ENCODE measurements at regions not wholly inside any gene's neighbourhood (a gene's known extent, or its start where the extent isn't known, plus 50 kb on each side); places are given as distances from the start of the nearest gene placed in this dataset.

DNA sequence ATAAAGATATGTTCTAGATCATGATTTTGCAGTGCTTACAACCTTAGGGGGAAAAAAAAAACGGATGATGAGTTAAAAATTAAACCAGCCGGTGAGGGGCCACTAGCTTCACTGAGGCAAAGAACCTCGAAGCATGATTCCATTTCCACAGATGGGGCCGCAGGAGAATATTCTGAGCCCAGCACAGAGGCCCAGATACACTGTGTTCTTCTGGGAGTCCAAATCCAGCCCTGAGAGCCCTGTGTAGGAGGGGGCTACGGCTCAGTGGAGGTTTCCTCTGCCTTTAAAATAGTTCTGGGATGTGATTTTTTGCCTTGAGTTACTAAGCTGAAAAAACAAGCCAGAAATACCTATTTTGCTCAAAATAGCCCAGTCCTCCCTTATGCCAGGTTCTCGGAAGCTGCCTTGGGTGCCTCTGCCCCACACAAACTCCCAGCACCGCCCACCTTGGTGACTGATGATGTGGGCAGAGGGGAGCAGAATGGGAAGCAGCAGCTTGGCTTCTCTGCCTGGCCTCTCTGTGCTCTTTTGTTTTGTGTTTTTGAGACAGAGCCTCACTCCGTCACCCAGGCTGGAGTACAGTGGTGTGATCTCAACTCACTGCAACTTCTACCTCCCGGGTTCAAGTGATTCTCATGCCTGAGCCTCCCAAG, 105.4 kb upstream of the BCL2L14 start:
- Mint-ChIP-seq H3K9me3 (ENCODE audit: low read depth) (no peaks in the 10 kb centered on the region), H3K27me3 (no peaks in the 10 kb centered on the region), H3K4me3 (no peak overlapping the region), H3K27ac (peak overlapping the region; percentile 14), H3K4me1 (peaks cover 3% of the 10 kb centered on the region), H3K36me3 (peaks cover 6% of the 10 kb centered on the region)
- ATAC-seq (no peak), DNase-seq (no peak)
- CTCF ChIA-PET = interaction anchor here (0.6 kb wide), 1 partner anchor 85 kb away, joined by 3 read pairs; no protein-coding TSS in a partner anchor

DNA sequence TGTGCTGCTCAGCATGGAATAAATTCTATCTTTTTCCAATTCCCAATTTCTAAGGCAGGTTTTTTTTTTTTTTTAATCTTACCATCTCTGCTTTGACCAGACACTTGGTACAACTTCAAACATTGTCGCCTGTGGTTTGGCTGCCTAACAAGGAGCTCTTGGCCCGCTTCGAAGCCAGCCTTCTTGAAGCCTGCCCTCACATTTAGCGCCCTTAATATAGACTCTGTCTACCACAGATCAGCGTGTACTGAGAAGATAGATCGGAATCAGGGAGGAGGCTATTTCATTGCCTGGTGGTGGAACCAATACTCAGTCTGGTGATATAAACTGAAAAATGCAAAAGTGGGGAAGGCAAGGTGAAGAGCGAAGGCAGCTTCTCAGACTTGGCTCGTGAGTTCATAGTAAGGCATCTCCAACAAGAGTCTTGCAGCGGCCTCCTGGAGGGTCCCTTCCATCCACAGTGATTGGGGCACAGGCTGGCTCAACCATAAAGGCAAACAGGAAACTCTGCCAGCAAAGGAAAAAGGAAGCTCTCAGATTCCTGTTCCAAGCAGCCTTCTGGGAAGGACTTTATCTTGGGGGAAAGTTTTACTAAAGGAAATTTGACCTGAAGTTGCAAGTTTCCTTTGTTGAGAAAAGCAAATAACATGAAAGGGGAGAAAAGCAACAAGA, 103.2 kb upstream of the BCL2L14 start:
- DNase-seq (no peak), ATAC-seq (no peak)
- peaks cover 9% of the 10 kb centered on the region for H3K36me3 Mint-ChIP-seq
- CTCF ChIA-PET = no interaction called here
- no peak overlapping the region for H3K27ac Mint-ChIP-seq
- H3K4me1 Mint-ChIP-seq = peaks cover 1% of the 10 kb centered on the region
- no peaks in the 10 kb centered on the region for H3K9me3 Mint-ChIP-seq (ENCODE audit: low read depth)
- no peak overlapping the region for H3K4me3 Mint-ChIP-seq
- no peaks in the 10 kb centered on the region for H3K27me3 Mint-ChIP-seq

DNA sequence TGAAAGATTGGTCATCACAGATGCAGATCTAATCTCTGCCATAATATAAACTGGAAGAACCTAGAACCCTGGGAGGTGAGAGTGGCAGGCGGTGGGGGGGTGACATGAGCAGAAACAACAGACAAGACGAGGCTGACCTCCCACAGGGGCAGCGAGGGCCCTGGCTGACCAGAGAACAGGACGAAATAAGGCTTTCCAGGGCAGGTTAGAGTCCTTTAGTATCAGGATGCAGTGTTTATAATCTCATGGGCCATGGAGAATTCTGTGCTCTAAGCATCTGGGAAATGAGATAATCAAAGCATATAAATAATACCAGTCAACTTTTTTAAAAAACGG, 102.7 kb upstream of the BCL2L14 start:
- no peak for DNase-seq
- no peaks in the 10 kb centered on the region for H3K9me3 Mint-ChIP-seq (ENCODE audit: low read depth)
- CTCF ChIA-PET = no interaction called here
- no peaks in the 10 kb centered on the region for H3K27me3 Mint-ChIP-seq
- no peak for ATAC-seq
- no peak overlapping the region for H3K27ac Mint-ChIP-seq
- H3K4me1 Mint-ChIP-seq = peaks cover 1% of the 10 kb centered on the region
- H3K4me3 Mint-ChIP-seq = no peak overlapping the region
- peaks cover 9% of the 10 kb centered on the region for H3K36me3 Mint-ChIP-seq

DNA sequence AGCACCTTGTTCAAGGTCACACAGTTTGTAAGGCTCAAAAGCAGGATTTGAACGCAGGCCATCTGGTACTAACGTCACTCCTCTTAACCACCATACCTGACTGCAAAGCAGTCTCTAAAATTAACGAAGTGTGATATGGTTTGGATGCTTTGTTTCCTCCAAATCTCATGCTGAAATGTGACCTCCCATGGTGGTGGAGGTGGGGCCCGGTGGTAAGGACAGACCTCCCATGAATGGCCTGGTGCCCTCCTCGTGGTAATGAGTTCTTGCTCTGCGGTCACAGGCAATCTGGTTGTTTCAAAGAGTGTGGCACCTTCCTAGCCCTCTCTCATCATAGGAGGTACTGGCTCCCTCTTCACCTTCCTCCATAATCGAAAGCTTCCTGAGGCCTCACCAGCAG, 102.2 kb upstream of the BCL2L14 start:
- CTCF ChIA-PET = interaction anchor here (1.4 kb wide), 1 partner anchor 8 kb away, joined by 4 read pairs; no protein-coding TSS in a partner anchor
- Mint-ChIP-seq H3K27ac (no peak overlapping the region), H3K4me1 (peaks cover 1% of the 10 kb centered on the region), H3K27me3 (no peaks in the 10 kb centered on the region), H3K4me3 (no peak overlapping the region), H3K36me3 (peaks cover 9% of the 10 kb centered on the region), H3K9me3 (ENCODE audit: low read depth) (no peaks in the 10 kb centered on the region)
- DNase-seq (no peak), ATAC-seq (no peak)

DNA sequence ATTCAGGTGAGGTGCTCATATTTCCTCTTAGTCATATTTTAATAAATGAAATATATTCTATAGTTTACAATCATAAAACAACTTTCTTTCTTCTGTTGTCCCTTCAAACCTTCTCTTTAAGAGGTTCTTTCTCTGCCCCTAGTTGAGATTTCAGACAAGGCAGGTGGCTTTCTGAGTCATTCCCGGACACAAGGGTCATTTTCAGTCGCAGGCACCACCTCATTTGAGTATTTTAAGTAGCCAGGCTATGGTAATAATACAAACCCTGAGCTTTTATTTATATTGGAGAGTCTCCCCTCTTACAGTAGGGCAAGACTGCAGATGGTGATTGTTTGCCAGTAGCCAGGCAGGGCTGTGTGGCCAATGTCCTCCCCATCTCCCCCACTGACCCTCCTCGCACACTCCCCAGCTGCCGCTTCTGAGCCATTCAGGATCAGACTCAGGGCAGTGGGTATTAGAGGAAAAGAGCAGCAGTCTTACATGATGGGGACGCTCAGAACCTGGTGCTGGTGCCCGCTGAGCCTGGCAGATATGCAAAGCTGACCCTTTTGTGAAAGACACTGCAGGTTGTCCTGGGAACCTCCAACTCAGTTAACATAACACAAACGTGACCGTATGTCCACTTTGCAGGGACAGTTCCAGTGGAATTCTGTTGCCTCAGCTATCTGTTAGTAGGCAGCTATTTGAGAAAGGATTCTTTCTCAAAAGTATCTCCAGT, 101.1 kb upstream of the BCL2L14 start:
- ATAC-seq (no peak), DNase-seq (no peak)
- Mint-ChIP-seq H3K36me3 (peaks cover 9% of the 10 kb centered on the region), H3K27ac (no peak overlapping the region), H3K4me3 (no peak overlapping the region), H3K4me1 (peaks cover 1% of the 10 kb centered on the region), H3K27me3 (no peaks in the 10 kb centered on the region), H3K9me3 (ENCODE audit: low read depth) (no peaks in the 10 kb centered on the region)
- CTCF ChIA-PET = interaction anchor here (0.9 to 1.4 kb wide), 2 partner anchors 9 to 51 kb away, joined by 4 to 5 read pairs; no protein-coding TSS in a partner anchor

DNA sequence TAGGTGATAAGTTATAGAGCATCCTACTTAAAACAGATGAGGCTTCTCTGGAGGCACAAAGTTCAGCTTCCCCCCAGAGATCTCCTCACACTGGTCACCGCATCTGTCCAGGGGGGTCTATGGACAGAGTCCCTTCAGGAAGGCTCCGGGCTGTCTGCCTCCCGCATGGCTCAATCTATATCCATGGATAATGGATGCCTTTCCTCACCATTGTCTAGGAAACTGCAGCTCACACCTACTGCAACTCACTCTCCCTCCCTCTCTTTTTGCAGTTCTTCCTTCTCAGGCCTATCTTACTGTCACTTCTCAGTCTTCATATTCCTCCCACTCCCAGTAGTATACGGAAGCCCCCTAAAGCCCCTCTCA, 100.6 kb upstream of the BCL2L14 start:
- Mint-ChIP-seq H3K27ac (no peak overlapping the region), H3K9me3 (ENCODE audit: low read depth) (no peaks in the 10 kb centered on the region), H3K36me3 (peaks cover 10% of the 10 kb centered on the region)

DNA sequence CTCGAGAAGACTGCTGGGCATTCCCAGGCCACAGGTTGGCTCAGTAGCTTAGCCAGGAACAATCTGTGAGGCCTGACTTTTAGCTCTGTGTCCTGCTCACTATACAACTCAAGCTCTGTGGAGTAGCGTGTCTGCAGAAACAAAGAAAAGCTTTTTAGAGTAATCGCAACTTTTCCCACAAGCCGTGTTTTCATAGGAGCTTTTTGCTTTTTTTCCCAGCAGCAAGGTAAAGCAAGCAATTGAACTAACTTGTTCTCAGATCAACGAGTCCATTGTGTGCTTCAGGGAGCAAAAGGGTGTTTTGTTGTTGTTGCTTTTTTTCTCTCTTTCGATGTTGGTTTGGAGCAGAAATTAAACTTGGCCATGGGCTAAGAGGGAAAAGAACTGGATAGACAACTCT, 97.3 kb upstream of the BCL2L14 start:
- Mint-ChIP-seq H3K27ac (no peak overlapping the region), H3K27me3 (no peaks in the 10 kb centered on the region), H3K36me3 (peaks cover 10% of the 10 kb centered on the region), H3K4me1 (peaks cover 3% of the 10 kb centered on the region), H3K9me3 (ENCODE audit: low read depth) (no peaks in the 10 kb centered on the region), H3K4me3 (no peak overlapping the region)
- ATAC-seq (no peak), DNase-seq (no peak)
- CTCF ChIA-PET = no interaction called here

More for the DNA sequence above, 100.6 kb upstream of the BCL2L14 start:
- CTCF ChIA-PET = interaction anchor here (0.9 to 1.4 kb wide), 2 partner anchors 10 to 51 kb away, joined by 4 to 5 read pairs; no protein-coding TSS in a partner anchor
- ATAC-seq = no peak
- no peak for DNase-seq
- H3K27me3 Mint-ChIP-seq = no peaks in the 10 kb centered on the region
- H3K4me1 Mint-ChIP-seq = peaks cover 1% of the 10 kb centered on the region
- no peak overlapping the region for H3K4me3 Mint-ChIP-seq

DNA sequence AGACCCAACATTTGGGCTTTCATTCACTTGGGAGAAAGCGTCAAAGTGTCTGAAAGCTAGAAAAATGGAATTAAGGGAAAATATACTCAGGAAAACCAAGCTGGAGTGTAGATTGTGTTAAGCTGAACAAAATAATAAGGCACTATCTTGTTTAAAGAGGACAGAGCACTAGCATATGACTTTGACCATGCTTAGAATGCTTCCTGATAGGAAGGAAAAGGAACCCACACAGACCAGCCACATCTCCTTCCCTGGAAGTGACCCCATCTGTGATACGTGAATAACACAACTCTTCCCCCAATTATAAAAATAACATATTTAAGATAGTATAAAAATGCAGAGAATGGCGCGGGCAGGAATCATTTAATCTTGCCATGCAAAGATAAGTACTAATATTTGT, 94.7 kb upstream of the BCL2L14 start:
- H3K4me1 Mint-ChIP-seq = peaks cover 25% of the 10 kb centered on the region
- CTCF ChIA-PET = no interaction called here
- H3K27ac Mint-ChIP-seq = no peak overlapping the region
- ATAC-seq (no peak), DNase-seq (no peak)
- H3K36me3 Mint-ChIP-seq = peaks cover 17% of the 10 kb centered on the region
- H3K27me3 Mint-ChIP-seq = no peaks in the 10 kb centered on the region
- H3K9me3 Mint-ChIP-seq (ENCODE audit: low read depth) = no peaks in the 10 kb centered on the region
- no peak overlapping the region for H3K4me3 Mint-ChIP-seq

DNA sequence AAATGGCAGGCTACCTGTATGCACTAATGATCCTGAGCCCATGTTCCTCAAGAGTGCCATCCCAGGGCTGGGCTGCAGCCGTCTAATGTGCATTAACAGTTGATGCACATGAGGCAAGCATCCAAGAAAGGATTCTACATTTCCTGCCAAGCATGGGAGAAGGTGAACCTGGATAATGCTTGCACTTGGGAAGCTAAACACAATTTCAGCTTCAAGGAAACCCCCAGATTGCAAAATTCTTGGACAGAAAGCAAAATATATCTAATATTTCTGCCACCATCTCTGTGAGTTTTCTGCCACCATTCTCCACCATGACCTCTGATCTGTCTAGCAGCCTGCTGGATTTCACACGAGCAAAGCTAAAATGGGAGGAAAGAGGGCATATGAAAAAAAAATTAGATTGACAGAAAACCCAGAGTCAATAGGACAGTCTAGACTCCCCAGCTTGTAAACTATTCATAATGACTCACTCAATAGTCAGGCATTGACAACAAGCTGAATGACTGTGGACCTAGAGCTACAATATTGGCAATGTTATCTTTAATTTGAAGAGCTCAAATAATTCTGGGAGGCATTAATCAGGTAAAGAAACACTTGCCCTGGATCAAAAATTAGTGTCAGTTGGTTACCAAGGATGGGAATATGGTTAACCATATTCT, 91.9 kb upstream of the BCL2L14 start:
- CTCF ChIA-PET = interaction anchor here (3.2 kb wide), 1 partner anchor 31 kb away, joined by 15 read pairs; no protein-coding TSS in a partner anchor
- Mint-ChIP-seq H3K27me3 (no peaks in the 10 kb centered on the region), H3K4me1 (peaks cover 45% of the 10 kb centered on the region), H3K27ac (no peak overlapping the region), H3K9me3 (ENCODE audit: low read depth) (peaks cover 3% of the 10 kb centered on the region), H3K36me3 (peaks cover 35% of the 10 kb centered on the region), H3K4me3 (no peak overlapping the region)
- no peak for ATAC-seq
- no peak for DNase-seq

DNA sequence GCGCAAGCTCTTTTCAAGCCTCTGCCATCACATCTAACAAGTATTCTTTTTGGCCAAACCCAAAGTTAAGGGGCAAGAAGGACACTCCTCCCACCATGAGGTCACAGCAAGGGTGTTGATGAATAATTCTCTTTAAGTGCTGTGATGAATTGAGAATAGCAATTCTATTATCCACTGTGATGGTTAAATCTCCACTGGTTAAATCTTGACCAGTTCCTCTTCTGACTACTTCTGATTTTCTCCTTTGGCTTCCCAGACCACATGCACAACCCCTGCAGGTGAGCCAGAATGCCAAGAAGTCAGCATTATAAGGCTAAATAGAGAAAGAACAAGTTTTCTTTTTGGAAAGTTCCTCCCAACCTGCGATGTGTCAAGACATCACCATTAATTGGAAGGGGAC, 90.6 kb upstream of the BCL2L14 start:
- peaks cover 45% of the 10 kb centered on the region for H3K4me1 Mint-ChIP-seq
- ATAC-seq (no peak), DNase-seq (no peak)
- peak overlapping the region; percentile 96 for H3K27ac Mint-ChIP-seq
- no peaks in the 10 kb centered on the region for H3K27me3 Mint-ChIP-seq
- CTCF ChIA-PET = interaction anchor here (1.0 to 3.2 kb wide), 3 partner anchors 22 to 53 kb away, joined by 3 to 15 read pairs (median 6); no protein-coding TSS in a partner anchor
- H3K4me3 Mint-ChIP-seq = no peak overlapping the region
- peaks cover 35% of the 10 kb centered on the region for H3K36me3 Mint-ChIP-seq
- H3K9me3 Mint-ChIP-seq (ENCODE audit: low read depth) = peaks cover 3% of the 10 kb centered on the region

DNA sequence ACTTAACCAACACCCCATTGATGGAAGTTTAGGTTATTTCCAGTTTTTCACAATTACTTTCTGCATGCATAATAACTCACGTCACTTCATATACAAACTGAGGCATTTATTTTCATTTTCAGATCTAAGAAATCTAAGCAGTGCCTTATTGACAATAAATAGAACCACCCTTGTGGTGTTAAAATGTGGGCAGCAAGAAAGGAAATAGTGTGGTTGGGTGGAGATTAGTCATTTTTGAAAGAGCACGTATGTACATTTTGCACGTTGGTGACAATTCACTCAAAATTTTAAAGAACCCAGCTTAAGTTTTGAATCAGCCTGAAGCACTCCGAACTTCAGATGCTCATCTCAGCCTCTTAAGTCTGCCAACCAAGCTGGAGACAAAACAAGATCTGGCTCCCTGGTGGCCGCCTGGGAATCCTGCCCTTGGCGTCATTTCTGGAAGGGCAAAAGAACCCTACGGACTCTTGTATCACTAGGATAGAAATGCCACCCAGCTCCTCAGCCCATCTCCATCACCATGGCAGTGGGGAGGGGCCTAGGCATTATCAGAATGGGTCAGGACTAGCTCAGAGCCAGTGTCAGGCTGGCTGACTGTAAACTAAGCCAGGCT, 89.5 kb upstream of the BCL2L14 start:
- peaks cover 46% of the 10 kb centered on the region for H3K4me1 Mint-ChIP-seq
- CTCF ChIA-PET = interaction anchor here (1.1 to 5.7 kb wide), 7 partner anchors 20 to 400 kb away, joined by 3 to 35 read pairs (median 6); partner anchors contain the start of gene ETV6
- H3K27me3 Mint-ChIP-seq = no peaks in the 10 kb centered on the region
- DNase-seq (peak; percentile 81), ATAC-seq (peak; percentile 91)
- H3K27ac Mint-ChIP-seq = peak overlapping the region; percentile 96
- peak overlapping the region; percentile 28 for H3K4me3 Mint-ChIP-seq
- peaks cover 37% of the 10 kb centered on the region for H3K36me3 Mint-ChIP-seq
- H3K9me3 Mint-ChIP-seq (ENCODE audit: low read depth) = peaks cover 5% of the 10 kb centered on the region

DNA sequence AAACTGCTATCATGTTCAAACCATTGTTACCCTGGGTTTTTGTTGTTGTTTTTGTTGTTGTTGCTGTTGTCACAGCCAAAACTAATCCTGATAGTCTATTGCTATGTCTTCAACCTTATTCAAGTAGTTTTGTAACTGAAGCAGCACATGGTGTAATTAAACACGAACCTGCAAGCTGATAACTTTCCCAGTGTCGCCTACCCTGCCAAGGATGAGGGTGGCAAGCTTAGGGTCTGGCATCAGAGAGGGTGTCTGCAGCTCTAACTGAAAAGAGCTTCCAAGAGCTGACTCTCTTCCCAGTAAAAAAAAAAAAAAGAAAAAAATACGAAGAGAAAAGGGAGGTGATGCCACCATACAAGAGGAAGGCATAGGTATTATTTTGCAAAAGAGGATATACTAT, 86.3 kb upstream of the BCL2L14 start:
- H3K27me3 Mint-ChIP-seq = no peaks in the 10 kb centered on the region
- H3K36me3 Mint-ChIP-seq = peaks cover 46% of the 10 kb centered on the region
- no peak overlapping the region for H3K4me3 Mint-ChIP-seq
- peaks cover 37% of the 10 kb centered on the region for H3K4me1 Mint-ChIP-seq
- peaks cover 12% of the 10 kb centered on the region for H3K9me3 Mint-ChIP-seq (ENCODE audit: low read depth)
- DNase-seq (no peak), ATAC-seq (no peak)
- CTCF ChIA-PET = interaction anchor here (1.2 to 5.7 kb wide), 2 partner anchors 25 to 48 kb away, joined by 3 to 35 read pairs; no protein-coding TSS in a partner anchor
- H3K27ac Mint-ChIP-seq = no peak overlapping the region

DNA sequence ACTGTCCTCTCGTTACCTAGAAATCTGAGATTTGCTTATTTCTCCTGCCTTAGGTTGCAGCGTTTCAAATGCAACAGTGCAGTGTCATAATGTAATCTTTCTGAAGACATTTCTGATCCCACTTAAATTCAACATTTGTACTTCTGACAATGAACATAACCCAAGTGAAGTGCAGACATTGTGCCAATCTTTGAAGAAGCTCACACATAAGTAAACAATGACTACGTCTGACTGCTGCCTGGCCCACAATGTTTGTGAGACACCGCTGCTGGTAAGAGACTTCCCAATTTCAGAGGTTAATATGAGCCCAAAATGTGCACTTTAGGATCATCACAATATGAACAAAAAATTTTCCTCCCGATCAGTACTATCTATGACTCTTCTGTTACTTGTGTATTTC, 84.6 kb upstream of the BCL2L14 start:
- Mint-ChIP-seq H3K27ac (no peak overlapping the region), H3K4me1 (peaks cover 21% of the 10 kb centered on the region), H3K4me3 (no peak overlapping the region), H3K36me3 (peaks cover 37% of the 10 kb centered on the region), H3K9me3 (ENCODE audit: low read depth) (peaks cover 12% of the 10 kb centered on the region), H3K27me3 (no peaks in the 10 kb centered on the region)
- ATAC-seq (no peak), DNase-seq (no peak)
- CTCF ChIA-PET = interaction anchor here (5.7 kb wide), 1 partner anchor 23 kb away, joined by 35 read pairs; no protein-coding TSS in a partner anchor
